HG03045 (cell line): ENCODE measurements at regions not wholly inside any gene's neighbourhood (a gene's known extent, or its start where the extent isn't known, plus 50 kb on each side); places are given as distances from the start of the nearest gene placed in this dataset.
A peak's percentile ranks its signal among the peaks of the same experiment; 100 is the strongest.
"Not testable (repeated sequence)": the region's sequence is repeated elsewhere in the genome, so short reads cannot be mapped to it uniquely, and the experiment has no call there.

Source experiments
- ATAC-seq: cut with Tn5 transposase; IDR thresholded peaks from one replicate; pipeline ENCODE4 v1.9.1; 2021; ENCODE audit warnings: mild to moderate bottlenecking, moderate library complexity; ENCODE audit not compliant: unreplicated experiment

DNA sequence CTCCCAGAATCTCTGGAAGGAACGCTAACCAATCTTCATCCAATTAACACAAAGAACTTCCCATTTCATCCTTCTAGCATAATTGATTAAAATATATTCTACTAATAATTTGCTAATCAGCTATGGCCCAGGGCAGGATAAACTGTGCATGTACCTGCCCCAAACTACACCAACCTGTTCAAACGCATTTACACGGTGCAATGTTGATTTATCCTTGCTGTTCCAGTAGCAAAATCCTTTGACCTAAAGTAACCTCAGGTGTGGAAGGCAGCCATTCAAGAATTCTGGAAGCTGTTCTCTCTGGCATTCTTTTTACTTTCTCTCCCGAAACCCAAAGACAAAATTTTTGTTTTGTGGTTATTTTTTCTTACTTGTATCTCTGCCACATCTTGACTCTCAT, 309.4 kb downstream of the ZNF674 start:
- ATAC-seq: no peak

DNA sequence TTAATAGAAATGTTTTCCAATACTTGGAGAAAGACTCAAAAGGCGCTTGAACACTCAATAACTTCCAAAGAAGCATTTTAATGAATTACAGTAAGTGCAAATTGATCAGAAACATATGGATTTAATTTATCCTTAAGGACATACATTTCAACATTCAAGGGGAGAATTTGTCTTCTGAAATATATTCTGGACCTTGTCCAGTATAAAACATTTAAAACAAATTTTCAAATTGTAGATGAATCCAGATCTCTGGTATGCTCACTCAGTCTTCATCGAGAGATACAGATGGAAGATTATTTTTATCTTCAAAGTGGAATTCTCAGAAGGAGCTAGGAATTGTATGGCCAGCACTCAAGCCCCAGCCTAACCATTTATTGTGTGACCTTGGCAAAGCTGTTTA, 310.4 kb downstream of the ZNF674 start:
- ATAC-seq: no peak

DNA sequence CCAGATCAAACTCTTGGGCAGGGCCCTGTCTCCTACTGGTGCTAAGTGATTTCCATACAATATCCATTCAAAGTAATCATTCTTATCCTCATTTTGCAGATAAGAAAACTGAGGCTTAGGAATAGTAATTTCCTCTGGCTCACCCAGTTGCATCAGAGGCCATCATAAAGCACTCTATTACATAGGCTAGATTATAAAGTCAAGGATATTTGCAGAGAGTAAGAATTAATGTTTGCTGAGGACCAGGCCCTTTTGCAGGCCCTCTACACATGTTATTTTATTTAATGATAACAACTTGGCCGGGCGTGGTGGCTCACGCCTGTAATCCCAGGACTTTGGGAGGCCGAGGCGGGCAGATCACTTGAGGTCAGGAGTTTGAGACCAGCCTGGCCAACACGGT, 316.8 kb downstream of the ZNF674 start:
- no peak for ATAC-seq

DNA sequence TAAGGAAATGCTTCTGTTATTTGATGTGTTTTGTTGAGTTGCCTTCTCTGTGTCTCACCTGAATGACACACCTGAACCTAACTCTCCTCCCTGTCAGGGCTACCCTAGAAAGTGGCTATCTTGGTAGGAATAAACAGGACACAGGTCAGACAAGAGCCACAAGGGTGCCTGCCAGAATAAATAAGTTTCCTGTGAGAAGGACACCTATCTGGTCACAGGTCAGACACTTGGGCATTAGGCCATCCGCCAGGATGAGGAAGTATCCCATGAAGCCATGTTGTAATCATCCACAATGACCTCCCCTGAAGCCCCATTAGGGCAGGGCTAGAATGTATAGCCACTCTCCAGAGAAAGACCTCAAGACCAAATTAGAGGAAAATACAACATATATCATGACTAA, 318.8 kb downstream of the ZNF674 start:
- no peak for ATAC-seq

DNA sequence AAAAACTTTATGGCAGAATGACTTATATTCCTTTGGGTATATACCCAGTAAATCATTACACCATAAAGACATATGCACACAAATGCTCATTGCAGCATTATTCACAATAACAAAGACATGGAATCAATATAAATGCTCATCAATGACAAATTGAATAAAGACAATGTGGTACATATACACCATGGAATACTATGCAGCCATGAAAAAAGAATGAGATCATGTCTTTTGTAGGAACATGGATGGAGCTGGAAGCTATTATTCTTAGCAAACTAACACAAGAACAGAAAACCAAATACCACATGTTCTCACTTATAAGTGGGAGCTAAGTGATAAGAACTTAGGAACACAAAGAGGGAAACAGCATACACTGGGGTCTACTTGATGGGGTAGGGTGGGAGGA, 321.7 kb downstream of the ZNF674 start:
- ATAC-seq: not testable (repeated sequence)

DNA sequence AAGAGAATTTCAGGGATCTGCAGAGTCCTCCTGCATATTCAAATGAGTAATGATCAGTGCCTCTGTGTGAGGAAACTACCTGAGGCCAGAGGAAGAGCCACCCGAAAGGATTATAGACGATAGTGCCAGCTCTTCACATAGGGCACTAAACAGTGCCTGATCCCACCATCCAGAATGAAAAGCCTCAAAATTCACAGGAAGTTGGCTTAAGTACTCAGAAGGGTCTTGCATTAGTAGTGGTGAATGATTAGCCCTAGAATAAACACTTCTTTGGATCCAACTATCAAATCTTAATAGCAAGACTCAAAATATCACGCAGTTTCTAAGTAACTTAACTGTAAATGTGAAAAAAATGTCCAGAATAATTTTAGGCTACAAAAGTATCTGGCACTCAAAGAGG, 324.4 kb downstream of the ZNF674 start:
- no peak for ATAC-seq

DNA sequence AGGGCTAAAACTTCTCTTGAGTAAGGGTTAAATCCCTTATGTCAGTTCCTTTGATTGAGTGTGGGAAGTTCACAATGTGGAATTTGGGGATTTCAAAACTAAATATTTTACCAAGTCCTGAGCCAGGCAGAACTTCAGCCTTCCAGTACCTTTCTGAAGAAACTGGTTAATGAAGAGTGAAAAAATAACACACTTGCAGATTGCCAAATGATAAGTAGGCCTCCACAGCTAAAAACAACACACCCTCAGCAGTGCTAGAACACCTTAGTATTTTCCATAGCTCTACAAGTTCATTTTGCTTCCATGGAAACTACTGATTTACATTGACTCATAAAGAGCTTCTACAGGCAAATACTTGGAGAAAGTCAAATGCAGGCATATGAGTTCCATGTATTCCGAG, 326.8 kb downstream of the ZNF674 start:
- no peak for ATAC-seq

DNA sequence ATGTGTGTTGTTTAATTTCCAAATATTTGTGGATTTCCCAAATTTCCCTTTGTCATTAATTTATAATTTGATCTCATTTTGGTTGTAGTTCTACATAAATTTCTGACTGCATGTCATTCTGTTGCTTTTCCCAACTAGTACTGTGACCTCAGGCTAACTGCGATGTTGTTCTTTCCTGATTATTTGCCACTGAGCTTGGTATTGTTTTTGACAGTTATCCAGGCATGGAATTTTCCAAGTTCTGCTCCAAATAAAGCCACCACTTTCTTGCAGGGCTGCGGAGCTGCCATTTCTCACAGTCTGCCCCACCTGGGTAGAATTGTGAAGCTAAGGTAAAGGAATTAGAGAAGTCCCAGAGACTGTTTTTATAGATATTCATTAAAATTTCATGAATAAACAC, 328.8 kb downstream of the ZNF674 start:
- no peak for ATAC-seq

DNA sequence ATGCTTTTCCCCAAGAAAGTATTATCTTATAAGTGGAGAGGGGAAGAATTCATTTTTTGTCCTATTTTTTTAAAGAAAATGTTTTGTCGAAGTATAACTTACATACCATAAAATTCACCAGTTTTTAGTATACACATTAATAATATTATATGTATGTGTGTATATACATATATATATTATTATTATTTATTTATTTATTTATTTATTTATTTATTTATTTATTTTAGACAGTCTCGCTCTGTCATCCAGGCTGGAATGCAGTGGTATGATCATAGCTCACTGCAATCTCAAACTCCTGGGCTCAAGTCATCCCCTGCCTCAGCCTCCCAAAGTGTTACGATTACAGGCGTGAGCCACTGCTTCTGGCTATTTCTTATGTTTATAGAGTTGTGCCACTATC, 334.1 kb downstream of the ZNF674 start:
- no peak for ATAC-seq

DNA sequence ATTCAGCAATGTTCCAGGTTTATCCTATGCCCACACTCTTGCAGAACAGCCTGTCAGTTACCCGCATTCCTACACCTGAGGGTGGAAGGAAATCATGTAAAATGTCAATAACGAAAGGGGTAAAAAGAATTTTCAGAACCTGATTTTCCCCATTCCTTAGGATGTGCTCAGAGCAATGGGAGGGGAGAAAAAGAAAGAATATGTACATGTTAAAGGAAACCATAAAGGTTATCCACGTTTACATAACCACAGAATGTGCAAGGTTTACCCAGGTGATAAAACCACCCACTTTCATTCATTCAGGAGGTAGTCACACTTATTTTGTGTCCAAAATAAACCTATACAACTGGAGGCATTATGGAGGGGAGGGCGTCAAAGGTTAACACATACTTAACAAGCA, 335.5 kb downstream of the ZNF674 start:
- no peak for ATAC-seq

DNA sequence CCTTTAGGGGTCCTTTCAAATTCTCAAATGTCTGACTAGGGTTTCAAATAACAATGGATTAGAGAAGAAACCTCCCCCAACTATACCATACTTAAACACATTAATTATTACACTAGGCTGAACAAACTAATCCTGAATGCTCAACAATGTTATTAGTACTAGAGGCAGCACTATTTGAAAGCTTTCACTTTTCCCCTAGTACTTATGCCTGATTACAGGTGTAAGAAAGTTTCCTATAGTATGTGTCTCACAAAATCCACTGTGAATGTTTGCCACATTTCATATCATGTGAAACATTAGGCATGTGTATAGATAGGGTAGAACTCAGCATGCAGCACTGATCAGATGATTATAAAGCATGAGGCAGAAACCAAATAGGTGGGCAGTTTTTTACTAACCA, 336.2 kb downstream of the ZNF674 start:
- ATAC-seq: no peak

DNA sequence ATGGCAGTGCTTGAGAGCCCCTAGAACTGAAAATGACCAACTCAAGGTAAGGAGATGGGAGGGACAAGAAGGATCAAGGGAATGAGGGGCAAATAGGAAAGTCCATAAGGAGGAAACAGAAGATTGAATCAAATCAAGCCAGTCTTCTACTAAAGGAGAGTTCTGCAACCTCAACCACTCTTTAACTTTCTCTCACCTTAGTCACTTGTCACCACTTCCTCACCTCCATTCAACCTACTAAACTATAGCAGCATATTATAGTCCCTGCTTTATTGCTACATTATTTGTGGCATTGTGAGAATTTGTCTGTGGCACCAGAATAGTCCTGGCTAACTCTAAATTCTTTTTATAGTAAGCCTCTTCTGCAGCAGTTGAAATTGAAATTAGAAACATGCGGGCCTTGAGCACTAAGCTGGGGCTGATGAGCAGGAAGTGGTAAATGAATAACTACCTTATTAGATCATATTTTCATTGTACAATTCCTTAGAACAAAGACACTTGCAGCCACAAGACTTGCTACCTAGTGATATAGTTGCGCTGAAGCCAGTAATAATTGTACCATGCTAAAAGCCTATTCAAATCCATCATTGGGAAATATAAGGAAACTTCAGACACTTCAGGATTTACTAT, 336.9 kb downstream of the ZNF674 start:
- no peak for ATAC-seq

DNA sequence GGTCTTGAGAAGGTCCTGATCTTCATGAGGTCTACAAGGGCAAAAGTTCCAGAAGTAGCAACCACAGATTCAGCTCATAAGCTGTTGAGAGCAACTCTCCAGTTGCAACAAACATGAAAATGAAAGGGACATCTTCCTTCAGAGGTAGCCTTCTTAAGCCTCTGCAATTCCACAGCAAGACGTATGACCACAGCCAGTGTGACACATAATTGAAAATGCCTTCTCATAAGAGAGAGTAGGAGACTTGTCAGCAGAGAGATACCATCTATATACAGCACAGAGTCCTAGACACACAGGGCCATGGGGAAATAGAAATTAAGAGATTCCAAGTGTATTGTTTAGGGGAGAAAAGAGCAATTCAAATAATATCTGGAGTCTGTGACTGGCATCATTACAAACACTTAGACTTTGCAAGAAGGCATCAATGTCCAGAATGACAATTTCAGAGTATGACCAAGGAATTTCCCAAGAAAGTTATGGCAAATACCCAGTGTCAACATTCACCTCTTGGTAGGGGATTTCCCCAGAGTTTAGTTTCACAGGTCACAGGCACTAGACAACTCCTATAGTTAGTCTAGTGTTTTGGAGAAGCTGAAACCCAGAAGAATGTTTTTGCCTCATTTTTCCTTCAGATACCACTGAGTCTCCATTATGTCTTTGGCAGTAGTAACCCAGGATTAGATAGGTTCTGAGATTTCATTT, 340.3 kb downstream of the ZNF674 start:
- ATAC-seq: no peak

DNA sequence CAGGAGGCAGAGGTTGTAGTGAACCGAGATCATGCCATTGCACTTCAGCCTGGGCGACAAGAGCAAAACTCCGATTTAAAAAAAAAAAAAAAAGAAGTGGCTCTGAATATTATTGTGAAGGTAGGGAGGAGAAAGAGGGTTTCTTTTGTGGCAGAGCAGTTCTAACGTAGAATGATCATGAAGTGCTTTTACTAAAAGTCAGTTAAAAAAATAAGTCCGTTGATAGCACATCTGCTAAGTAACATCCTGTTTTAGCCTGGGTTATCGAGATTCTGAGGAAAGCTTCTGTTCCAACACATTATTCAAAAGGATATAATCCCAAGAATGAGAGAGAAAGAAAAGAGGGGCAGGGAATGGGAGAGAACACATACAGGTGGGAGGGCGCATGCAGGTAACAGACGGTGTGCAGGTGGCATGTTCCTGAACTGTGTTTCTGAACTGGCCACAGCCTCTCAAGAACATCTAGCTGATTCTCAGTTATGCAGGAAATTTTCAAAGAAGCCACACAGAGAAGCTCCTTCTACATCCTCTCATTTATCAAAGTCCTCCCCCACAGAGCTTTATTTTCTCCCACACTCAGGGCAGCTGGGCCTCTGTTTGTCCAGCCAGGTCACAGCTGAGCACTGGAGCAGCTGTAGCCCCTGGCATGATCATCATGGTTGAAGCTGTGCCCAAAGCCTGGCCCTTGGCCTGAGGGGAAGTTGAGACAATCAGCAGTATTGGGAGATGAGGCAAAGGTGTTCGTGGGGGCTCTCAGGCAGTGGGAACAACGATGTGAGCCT, 342.3 kb downstream of the ZNF674 start:
- no peak for ATAC-seq

DNA sequence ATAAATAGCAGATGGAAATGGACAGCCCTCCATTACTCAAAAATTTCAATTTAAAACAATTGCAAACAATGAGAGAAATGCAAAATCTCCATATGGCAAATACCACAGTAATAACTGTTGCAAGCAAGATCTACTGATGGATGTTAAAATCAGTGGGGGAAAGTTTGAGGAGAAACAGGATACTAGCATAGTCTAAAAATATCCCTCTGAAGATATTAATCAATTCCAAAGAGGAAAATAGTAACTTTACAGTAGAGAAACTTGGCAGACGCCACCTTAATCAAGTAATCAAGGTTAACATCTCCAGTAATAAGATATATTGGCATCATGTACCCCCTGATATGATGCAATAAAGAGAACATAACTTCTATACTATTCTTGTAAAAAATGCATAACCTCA, 344.8 kb downstream of the ZNF674 start:
- no peak for ATAC-seq

DNA sequence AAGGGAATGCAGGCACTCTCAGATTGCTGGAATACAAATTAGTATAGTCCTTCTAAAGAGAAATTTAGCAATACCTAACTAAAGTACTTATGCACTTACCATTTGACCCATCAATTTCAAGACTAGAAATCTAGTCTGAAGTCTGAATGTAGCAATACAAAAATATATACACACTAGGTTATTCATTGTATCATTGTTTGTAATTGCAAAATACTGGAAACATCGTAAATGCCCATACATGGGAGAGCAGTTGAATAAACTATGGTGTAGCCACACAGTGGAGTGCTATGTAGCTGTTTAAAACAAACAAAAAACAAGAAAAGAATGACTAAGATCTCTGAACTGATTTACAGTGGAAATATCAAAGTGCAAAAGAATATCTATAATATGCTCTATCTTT, 346.4 kb downstream of the ZNF674 start:
- ATAC-seq: no peak

DNA sequence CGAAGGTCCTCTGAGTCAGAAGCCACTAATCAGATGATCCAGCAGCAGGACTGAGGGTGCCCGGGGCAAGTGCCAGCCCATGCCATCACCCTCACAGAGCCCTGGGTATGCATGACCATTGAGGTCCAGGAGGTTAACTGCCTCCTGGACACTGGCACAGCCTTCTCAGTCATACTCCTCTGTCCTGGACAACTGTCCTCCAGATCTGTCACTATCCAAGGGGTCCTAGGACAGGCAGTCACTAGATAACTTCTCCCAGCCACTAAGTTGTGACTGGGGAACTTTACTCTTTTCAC, 358.5 kb downstream of the ZNF674 start:
- not testable (repeated sequence) for ATAC-seq

DNA sequence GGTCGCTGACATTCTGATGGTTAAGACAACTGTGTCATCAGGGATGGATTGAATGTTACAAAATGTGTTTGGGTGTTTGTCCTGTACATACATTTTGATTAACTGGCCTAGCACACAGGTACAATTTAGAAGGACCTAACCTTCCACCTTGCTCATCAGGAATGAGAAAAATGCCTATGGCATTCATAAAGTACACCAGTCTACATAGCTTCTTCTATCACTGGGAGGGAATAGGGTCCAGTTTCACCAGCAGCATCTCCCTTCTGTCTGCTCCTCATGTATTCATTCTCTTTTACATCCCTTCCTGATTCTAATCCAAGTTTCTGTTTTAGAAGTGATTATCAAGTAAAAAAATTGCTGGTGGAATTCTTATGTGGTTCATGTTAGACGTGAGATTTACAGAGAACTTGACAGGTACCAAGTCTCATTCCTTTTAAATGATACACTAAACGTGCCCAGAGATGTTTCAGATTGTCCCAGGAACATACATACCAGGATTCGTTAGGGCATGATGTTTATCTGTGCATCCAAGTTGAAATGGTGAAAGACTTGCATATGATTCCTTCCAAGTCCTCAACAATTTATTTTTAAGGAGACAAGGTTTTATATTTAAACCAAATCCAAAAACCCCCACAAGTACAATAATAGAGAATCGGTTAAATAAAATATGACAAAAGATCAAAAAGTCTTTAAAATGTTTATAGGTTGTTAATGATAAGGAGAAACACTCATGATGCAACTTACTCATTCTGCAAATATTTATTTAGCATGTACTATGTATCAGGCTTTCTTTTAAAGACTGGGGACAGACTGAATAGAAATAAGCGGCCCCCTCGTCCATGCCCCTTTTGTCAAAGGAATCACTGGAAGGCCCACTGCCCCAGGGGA, 359.1 kb downstream of the ZNF674 start:
- no peak for ATAC-seq

DNA sequence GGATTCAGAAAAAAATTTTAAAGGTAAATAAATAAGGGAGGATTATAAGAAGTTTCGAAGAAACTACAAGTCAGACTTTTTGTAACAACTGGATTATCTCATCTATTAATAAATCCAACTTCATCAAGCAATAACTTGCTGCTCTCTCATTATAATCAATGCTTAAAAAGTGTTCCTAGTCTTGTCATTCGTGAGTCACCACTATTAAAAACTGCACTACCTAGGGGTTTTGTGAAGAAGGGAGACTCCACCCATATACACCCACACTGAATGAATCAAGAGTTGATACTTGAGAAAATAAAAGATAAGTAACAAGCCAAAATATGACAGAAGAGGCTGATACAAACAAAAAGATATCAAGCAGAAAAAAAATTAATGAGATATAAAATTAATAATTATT, 360.5 kb downstream of the ZNF674 start:
- no peak for ATAC-seq

DNA sequence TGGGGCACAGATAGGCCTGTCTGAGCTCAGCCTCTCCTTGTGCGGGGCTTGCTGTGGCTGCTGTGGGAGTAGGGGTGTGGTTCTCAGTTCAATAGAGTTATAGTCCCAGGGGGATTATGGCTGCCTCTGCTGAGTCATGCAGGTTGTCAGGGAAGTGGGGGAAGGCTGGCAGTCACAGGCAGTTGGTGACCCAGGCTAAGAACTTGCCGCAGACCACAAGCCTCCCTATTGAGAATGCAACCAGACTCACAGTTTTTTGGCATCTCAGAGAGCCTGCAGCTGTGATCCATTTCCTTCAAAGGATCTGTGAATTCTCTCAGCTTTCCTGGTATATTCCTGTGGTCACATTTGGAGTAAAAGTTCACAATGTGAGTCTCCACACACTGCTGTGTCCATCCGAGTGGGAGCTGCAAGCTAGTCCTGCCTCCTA, 364.9 kb downstream of the ZNF674 start:
- ATAC-seq: peak; percentile 61

DNA sequence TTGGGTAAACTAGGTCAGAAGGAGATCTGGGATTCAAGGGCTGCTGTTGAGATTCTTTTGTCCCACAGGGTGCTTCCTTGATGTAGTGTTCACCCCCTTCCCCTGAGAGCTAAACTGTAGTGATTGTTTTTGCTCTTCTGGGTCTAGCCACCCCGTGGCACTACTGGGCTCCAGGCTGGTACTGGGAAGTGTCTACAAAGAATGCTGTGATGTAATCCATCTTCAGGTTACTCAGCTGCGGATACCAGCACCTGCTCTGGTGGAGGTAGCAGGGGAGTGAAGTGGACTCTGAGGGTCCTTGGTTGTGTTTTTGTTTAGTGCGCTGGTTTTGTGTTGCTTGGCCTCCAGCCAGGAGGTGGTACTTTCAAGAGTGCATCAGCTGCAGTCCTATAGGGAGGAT, 365.5 kb downstream of the ZNF674 start:
- ATAC-seq: no peak
